ENCODE measurements at regions not wholly inside any gene's neighbourhood (a gene's known extent, or its start where the extent isn't known, plus 50 kb on each side); places are given as distances from the start of the nearest gene placed in this dataset.

GRCh38 chr13:80123945-80124344 lies 217.0 kb downstream of the SPRY2 start:
- TF ChIP-seq GATA2 (IDR thresholded peaks at IDR 0.05; ENCODE audit: low read depth, low read length) (no peak), GATA3 (IDR thresholded peaks at IDR 0.05; ENCODE audit: low read depth, low read length) (no peak)
